GM12891 (cell line): ENCODE measurements at regions not wholly inside any gene's neighbourhood (a gene's known extent, or its start where the extent isn't known, plus 50 kb on each side); places are given as distances from the start of the nearest gene placed in this dataset.

Experiments
- POLR2A ChIP-seq: IDR thresholded peaks from 2 replicates; pipeline ENCODE4 v1.6.1; 2011; ENCODE audit warnings: low read depth, low read length, control low read depth
- POLR2AphosphoS5 ChIP-seq: IDR thresholded peaks from 2 replicates; pipeline ENCODE4 v1.6.1; 2011; ENCODE audit warnings: low read depth, low read length, control low read depth
- POU2F2 ChIP-seq: IDR thresholded peaks from 2 replicates; pipeline ENCODE4 v1.6.1; 2011; ENCODE audit warnings: low read depth, mild to moderate bottlenecking, control low read depth, low read length, moderate library complexity
- SPI1 ChIP-seq: IDR thresholded peaks from 2 replicates; pipeline ENCODE4 v1.6.1; 2011; ENCODE audit warnings: low read depth, low read length, control low read depth
- TAF1 ChIP-seq: IDR thresholded peaks from 2 replicates; pipeline ENCODE4 v1.6.1; 2011; ENCODE audit warnings: low read depth, low read length, control low read depth

DNA sequence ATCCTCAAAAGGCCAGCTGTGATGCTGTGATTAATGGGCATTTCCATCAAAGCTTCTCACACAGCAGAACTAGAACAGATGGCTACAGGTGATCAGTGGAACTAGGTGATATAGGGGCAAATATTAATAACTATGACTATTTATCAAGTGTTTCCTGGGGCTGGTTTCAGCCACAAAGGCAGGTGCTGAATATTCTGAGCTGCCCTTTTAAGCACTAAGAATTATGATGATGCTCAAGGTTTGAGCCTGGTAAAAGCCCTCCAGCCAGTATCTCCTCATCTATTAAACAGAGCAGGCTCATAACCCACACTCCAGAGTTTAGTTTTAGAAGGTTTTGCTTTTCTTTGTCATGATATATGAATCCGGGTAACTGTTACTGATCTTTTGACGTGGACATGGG lies 129.5 kb upstream of the ACP3 start:
- TF ChIP-seq POLR2AphosphoS5 = no peak
- TF ChIP-seq POLR2A = no peak
- no peak for TF ChIP-seq TAF1
- TF ChIP-seq POU2F2 = no peak
- no peak for TF ChIP-seq SPI1
